ENCODE measurements at regions not wholly inside any gene's neighbourhood (a gene's known extent, or its start where the extent isn't known, plus 50 kb on each side); places are given as distances from the start of the nearest gene placed in this dataset.

GRCh38 chr9:134967547-134967930 lies 49.8 kb upstream of the FCN1 start:
- DNase-seq (ENCODE audit: low read depth) = no peak

DNA sequence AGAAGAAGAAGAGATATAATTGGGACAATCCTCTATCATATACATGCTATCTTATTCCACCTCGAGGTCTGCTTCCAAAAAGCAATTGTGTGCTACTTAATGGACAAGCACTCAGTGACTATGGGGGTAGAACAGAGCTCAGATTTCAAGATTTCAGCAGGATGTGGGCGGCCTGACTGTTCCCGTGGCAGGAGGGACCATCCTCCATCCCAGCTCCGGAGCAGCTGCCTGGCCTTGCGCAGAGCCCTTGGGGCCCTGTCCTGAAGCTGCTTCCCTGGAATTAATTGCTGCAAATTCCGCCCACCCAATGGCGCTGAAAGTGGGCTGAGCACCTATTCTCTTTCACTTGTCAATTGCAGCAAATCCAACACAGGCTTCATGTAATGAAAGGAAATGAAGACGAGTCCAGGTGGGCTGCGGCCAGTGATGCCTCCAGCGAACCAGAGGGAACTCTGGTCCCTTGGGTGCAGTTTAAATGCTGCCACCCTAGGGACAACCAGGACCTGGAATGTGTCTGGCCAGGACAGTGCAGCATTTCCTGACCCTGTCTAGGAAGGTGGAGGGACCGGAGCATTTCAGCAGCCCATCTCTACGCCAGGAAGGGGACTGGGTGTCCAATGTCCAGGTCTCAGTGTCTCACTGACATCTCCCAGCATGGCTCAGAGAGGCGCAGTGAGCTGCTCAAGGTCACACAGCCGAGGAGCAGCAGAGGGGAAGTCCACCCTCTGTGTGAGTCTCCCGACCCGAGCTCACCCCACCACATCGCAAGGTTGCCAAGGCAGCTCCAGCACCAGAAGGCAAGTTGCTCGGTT lies 50.5 kb upstream of the FCN1 start:
- TF ChIP-seq, protein P1, sequence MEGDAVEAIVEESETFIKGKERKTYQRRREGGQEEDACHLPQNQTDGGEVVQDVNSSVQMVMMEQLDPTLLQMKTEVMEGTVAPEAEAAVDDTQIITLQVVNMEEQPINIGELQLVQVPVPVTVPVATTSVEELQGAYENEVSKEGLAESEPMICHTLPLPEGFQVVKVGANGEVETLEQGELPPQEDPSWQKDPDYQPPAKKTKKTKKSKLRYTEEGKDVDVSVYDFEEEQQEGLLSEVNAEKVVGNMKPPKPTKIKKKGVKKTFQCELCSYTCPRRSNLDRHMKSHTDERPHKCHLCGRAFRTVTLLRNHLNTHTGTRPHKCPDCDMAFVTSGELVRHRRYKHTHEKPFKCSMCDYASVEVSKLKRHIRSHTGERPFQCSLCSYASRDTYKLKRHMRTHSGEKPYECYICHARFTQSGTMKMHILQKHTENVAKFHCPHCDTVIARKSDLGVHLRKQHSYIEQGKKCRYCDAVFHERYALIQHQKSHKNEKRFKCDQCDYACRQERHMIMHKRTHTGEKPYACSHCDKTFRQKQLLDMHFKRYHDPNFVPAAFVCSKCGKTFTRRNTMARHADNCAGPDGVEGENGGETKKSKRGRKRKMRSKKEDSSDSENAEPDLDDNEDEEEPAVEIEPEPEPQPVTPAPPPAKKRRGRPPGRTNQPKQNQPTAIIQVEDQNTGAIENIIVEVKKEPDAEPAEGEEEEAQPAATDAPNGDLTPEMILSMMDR (IDR thresholded peaks at IDR 0.05; ENCODE audit: insufficient read depth, low read depth, low read length, missing control alignments) = no peak
- no peak overlapping the region for H3K4me3 ChIP-seq (ENCODE audit: low read length)
- DNase-seq (ENCODE audit: low read depth) = no peak

More at GRCh38 chr9:134967547-134967930, 49.8 kb upstream of the FCN1 start:
- no peak overlapping the region for H3K4me3 ChIP-seq (ENCODE audit: low read length)
- TF ChIP-seq, protein P1 (IDR thresholded peaks at IDR 0.05; ENCODE audit: insufficient read depth, low read depth, low read length, missing control alignments) = no peak

DNA sequence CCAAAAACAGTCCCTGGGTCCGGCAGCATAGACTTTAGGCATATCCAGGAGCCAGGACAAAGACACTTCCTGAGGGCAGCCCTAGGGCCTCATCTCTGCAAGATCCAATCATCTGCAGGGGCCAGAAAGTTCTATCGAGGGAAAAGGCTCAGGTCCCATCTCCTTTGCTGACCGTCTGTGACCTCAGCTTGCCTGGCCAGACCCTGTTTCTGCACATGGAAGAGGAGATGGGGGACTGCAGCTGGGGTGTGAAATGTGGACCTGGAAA lies 51.0 kb upstream of the FCN1 start:
- no peak overlapping the region for H3K4me3 ChIP-seq (ENCODE audit: low read length)
- TF ChIP-seq, protein P1 (IDR thresholded peaks at IDR 0.05; ENCODE audit: insufficient read depth, low read depth, low read length, missing control alignments) = no peak
- no peak for DNase-seq (ENCODE audit: low read depth)

DNA sequence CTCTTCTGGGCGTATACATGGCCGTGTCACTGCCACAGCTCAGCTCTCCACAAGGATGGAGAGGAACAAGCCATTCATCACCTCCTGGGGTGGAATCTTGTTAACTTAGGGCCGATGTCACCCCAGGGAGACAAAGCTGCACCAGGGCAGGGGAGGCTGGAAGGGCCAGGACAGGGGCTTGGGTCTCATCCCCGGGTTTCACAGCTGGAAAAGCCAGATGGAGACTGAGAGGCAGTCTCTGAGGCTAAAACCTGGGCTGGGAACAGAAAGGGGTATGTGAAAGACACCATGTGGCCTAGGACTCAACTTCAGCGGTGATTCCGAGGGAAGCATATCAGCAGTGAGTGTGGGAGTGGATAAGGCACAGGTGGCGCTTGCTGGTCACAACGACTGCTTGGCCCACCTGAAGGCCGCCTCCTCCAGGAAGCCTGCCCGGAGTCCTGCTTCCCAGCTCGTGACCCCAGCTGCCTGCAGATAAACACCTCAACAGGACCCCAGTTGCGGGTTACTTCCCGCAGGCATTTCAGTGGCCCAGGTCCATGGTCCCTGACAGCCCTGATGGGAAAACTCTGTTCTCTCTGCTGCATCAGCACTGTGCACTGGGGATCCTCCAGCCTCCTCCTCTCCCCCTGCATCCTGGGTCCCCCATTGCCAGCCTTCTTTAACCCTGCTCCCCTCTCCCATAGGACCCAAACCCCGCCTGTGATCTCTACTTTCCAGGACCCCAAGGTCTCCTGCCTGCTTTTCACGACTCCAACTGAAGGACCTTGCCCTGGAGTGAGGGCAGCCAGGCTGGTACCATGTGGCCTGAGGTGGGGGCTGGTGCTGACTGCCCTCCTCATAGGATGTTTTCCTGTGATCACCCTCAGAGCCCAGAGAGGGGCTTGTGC lies 51.7 kb upstream of the FCN1 start:
- no peak for DNase-seq (ENCODE audit: low read depth)
- TF ChIP-seq, protein P1 (IDR thresholded peaks at IDR 0.05; ENCODE audit: insufficient read depth, low read depth, low read length, missing control alignments) = no peak
- no peak overlapping the region for H3K4me3 ChIP-seq (ENCODE audit: low read length)

- H3K4me3 ChIP-seq (ENCODE audit: low read length) = no peak overlapping the region
- TF ChIP-seq, protein P1 (IDR thresholded peaks at IDR 0.05; ENCODE audit: insufficient read depth, low read depth, low read length, missing control alignments) = no peak
- DNase-seq (ENCODE audit: low read depth) = no peak
Measured at GRCh38 chr9:134970198-134970597, 52.5 kb upstream of the FCN1 start.

DNA sequence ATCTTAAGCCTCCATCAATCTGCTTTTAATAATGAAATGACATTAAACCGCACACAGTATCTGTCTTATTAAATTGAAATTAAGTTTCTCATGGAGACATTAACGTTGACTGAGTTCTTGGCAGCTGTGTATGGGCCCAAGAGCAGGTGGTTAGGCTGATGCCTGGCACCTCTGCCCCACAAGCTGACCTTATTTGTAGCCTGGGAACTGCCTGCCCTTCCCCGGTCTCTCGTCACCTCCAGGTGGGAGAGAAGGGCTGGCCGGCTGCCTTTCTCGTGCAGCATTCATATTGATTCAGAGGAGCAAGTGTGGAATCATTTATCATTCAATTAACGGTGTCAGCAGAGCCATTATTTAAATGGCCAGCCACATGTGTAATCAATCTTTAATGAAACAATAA lies 53.0 kb upstream of the FCN1 start:
- no peak for DNase-seq (ENCODE audit: low read depth)
- no peak overlapping the region for H3K4me3 ChIP-seq (ENCODE audit: low read length)
- TF ChIP-seq, protein P1 (IDR thresholded peaks at IDR 0.05; ENCODE audit: insufficient read depth, low read depth, low read length, missing control alignments) = no peak
